Colonic mucosa (tissue), 4 donors: ENCODE measurements at regions not wholly inside any gene's neighbourhood (a gene's known extent, or its start where the extent isn't known, plus 50 kb on each side); places are given as distances from the start of the nearest gene placed in this dataset.

Source experiments
- DNase-seq: peaks from one replicate; pipeline ENCODE4 v3.0.0-alpha.2; 2020
- H3K27ac ChIP-seq: fragments of 200-600 bp; one replicate; pipeline ENCODE4 v1.8.0; 2021
- H3K27me3 ChIP-seq: fragments of 200-600 bp; one replicate; pipeline ENCODE4 v1.8.0; 2021
- H3K36me3 ChIP-seq: fragments of 200-600 bp; one replicate; pipeline ENCODE4 v1.8.0; 2021
- H3K4me1 ChIP-seq: fragments of 200-600 bp; one replicate; pipeline ENCODE4 v1.8.0; 2021; ENCODE audit warnings: mild to moderate bottlenecking
- H3K4me3 ChIP-seq: fragments of 200-600 bp; one replicate; pipeline ENCODE4 v1.8.0; 2021
- H3K9ac ChIP-seq, 2 donors: one replicate each; pipeline ENCODE4 v1.7.0; 2013; ENCODE audit warnings: control low read depth in 2 of 2, low read depth in 2 of 2, low read length in 2 of 2
- H3K9me3 ChIP-seq: fragments of 200-600 bp; one replicate; pipeline ENCODE4 v1.8.0; 2021
- intact Hi-C: fragments of 100-400 bp; cut with DNase I; formaldehyde crosslinking; loops from one replicate; pipeline ENCODE4 v1.14.1; 2022
- TF ChIP-seq, protein P1 (sequence below): fragments of 200-600 bp; IDR thresholded peaks from one replicate; pipeline ENCODE4 v1.8.0; 2022; ENCODE audit warnings: antibody characterized with exemption, mild to moderate bottlenecking
- donor health status: healthy.
- donor health status: DM: no; HTN: no; CAD: no.
- donor health status: DM: no; HTN: no; CAD: no.

GRCh38 chr14:44369401-44370123 lies 137.5 kb downstream of the FSCB start:
- no peak overlapping the region for H3K4me3 ChIP-seq
- DNase-seq, result no peak
- H3K4me1 ChIP-seq, result no peaks in the 10 kb centered on the region
- no peak overlapping the region for H3K27ac ChIP-seq
- intact Hi-C loops, result loop anchor here (10.0 kb wide), 1 partner anchor 285 kb away; no protein-coding TSS in a partner anchor
- no peak overlapping the region for H3K9ac ChIP-seq
- no peaks in the 10 kb centered on the region for H3K36me3 ChIP-seq
- H3K9me3 ChIP-seq, result no peaks in the 10 kb centered on the region
- H3K27me3 ChIP-seq, result no peaks in the 10 kb centered on the region
- TF ChIP-seq, protein P1, sequence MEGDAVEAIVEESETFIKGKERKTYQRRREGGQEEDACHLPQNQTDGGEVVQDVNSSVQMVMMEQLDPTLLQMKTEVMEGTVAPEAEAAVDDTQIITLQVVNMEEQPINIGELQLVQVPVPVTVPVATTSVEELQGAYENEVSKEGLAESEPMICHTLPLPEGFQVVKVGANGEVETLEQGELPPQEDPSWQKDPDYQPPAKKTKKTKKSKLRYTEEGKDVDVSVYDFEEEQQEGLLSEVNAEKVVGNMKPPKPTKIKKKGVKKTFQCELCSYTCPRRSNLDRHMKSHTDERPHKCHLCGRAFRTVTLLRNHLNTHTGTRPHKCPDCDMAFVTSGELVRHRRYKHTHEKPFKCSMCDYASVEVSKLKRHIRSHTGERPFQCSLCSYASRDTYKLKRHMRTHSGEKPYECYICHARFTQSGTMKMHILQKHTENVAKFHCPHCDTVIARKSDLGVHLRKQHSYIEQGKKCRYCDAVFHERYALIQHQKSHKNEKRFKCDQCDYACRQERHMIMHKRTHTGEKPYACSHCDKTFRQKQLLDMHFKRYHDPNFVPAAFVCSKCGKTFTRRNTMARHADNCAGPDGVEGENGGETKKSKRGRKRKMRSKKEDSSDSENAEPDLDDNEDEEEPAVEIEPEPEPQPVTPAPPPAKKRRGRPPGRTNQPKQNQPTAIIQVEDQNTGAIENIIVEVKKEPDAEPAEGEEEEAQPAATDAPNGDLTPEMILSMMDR, result no peak

DNA sequence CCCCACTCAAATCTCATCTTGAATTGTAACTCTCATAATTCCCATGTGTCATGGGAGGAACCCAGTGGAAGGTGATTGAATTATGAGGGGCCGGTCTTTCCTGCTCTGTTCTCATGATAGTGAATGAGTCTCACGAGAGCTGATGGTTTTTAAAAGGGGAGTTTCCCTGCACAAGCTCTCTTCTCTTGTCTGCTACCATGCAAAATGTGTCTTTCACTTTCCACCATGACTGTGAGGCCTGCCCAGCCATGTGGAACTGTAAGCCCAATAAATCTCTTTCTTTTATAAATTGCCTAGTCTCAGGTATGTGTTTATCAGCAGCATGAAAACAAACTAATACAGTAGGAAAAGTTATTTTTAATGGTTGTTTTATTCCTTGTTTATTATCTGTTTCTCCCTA lies 146.0 kb downstream of the FSCB start:
- Histone ChIP-seq H3K27ac (no peak overlapping the region), H3K36me3 (no peaks in the 10 kb centered on the region), H3K4me1 (no peaks in the 10 kb centered on the region), H3K27me3 (no peaks in the 10 kb centered on the region), H3K4me3 (no peak overlapping the region), H3K9me3 (no peaks in the 10 kb centered on the region), H3K9ac (no peak overlapping the region)
- intact Hi-C loops, result loop anchor here (10.0 kb wide), 1 partner anchor 294 kb away; no protein-coding TSS in a partner anchor
- no peak for DNase-seq
- TF ChIP-seq, protein P1, result no peak

- Histone ChIP-seq H3K4me3 (no peak overlapping the region), H3K36me3 (no peaks in the 10 kb centered on the region), H3K27ac (no peak overlapping the region), H3K9me3 (no peaks in the 10 kb centered on the region), H3K9ac (no peak overlapping the region), H3K27me3 (no peaks in the 10 kb centered on the region), H3K4me1 (no peaks in the 10 kb centered on the region)
- TF ChIP-seq, protein P1, result no peak
- no peak for DNase-seq
- intact Hi-C loops, result no loop called here
Measured at GRCh38 chr14:44353805-44354204, 153.3 kb downstream of the FSCB start.

- no peaks in the 10 kb centered on the region for H3K4me1 ChIP-seq
- TF ChIP-seq, protein P1, result no peak
- H3K27me3 ChIP-seq, result no peaks in the 10 kb centered on the region
- DNase-seq, result no peak
- H3K27ac ChIP-seq, result no peak overlapping the region
- no peaks in the 10 kb centered on the region for H3K36me3 ChIP-seq
- no peak overlapping the region for H3K9ac ChIP-seq
- no peaks in the 10 kb centered on the region for H3K9me3 ChIP-seq
- intact Hi-C loops, result no loop called here
- H3K4me3 ChIP-seq, result no peak overlapping the region
Measured at GRCh38 chr14:44352201-44352600, 154.9 kb downstream of the FSCB start.

- Histone ChIP-seq H3K9me3 (no peaks in the 10 kb centered on the region), H3K9ac (no peak overlapping the region), H3K4me1 (no peaks in the 10 kb centered on the region), H3K4me3 (no peak overlapping the region), H3K36me3 (no peaks in the 10 kb centered on the region), H3K27ac (no peak overlapping the region), H3K27me3 (no peaks in the 10 kb centered on the region)
- intact Hi-C loops, result no loop called here
- DNase-seq, result no peak
- TF ChIP-seq, protein P1, result no peak
Measured at GRCh38 chr14:44347316-44347715, 159.8 kb downstream of the FSCB start.
